ENCODE measurements at regions not wholly inside any gene's neighbourhood (a gene's known extent, or its start where the extent isn't known, plus 50 kb on each side); places are given as distances from the start of the nearest gene placed in this dataset.

DNA sequence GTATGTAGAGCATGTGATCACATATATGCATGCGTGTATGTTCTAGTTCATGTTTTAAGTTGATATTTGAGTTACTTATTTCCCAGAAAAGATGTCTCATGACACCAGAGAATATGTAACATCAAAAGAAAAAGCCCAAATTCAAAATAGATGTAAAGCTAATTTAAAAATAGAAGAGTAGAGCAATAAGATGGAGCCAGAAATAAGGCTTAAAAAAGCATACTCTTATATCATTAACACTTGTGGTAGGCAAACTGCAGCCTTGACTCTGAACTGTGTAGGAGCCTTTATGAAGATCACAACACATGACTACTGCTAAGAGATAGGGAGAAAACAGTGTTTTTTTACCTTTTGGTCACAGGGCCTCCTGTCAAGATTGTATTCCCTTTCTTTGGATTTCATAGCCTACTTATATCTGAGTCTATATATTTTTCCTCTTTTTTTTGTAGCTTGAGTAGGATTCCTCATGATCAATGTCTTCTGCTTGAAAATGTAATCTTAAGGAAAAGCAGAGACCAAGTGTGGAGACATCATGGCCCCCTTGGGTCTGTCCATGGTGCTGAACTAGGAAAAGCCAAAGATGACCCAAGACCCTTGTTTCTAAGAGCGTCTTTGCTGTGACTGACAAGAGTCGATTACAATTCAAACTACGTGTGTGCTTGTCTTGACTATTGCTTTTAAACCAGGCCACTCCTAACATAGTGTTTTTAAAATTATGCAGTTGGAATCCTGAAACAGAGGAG is 390.4 kb downstream of the SHISA9 start:
- TF ChIP-seq, protein P1, sequence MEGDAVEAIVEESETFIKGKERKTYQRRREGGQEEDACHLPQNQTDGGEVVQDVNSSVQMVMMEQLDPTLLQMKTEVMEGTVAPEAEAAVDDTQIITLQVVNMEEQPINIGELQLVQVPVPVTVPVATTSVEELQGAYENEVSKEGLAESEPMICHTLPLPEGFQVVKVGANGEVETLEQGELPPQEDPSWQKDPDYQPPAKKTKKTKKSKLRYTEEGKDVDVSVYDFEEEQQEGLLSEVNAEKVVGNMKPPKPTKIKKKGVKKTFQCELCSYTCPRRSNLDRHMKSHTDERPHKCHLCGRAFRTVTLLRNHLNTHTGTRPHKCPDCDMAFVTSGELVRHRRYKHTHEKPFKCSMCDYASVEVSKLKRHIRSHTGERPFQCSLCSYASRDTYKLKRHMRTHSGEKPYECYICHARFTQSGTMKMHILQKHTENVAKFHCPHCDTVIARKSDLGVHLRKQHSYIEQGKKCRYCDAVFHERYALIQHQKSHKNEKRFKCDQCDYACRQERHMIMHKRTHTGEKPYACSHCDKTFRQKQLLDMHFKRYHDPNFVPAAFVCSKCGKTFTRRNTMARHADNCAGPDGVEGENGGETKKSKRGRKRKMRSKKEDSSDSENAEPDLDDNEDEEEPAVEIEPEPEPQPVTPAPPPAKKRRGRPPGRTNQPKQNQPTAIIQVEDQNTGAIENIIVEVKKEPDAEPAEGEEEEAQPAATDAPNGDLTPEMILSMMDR (IDR thresholded peaks at IDR 0.05): no peak
- no peak for TF ChIP-seq POLR2A (IDR thresholded peaks at IDR 0.05)

Data from right lobe of liver (tissue), 4 donors.